GM13976 (cell line): ENCODE measurements at regions not wholly inside any gene's neighbourhood (a gene's known extent, or its start where the extent isn't known, plus 50 kb on each side); places are given as distances from the start of the nearest gene placed in this dataset.

Experiments used
- DNase-seq: peaks from one replicate; pipeline ENCODE4 v3.0.0; 2012; ENCODE audit warnings: low spot score
- CTCF ChIP-seq: IDR thresholded peaks from 2 replicates; pipeline ENCODE4 v1.5.1; 2012; ENCODE audit warnings: borderline replicate concordance, mild to moderate bottlenecking; ENCODE audit not compliant: insufficient read depth; ENCODE audit errors: extremely low read depth, missing control alignments, control extremely low read depth
- in situ Hi-C: fragments of 300-500 bp; cut with MboI; formaldehyde crosslinking; loops from one replicate; pipeline ENCODE4 v1.12.0; 2022; ENCODE audit warnings: low sequenced_read_pairs, mixed read lengths, inconsistent platforms; ENCODE audit not compliant: unreplicated experiment

- DNase-seq, result no peak
- in situ Hi-C loops, result loop anchor here (25.0 kb wide), 1 partner anchor 1090 kb away; no protein-coding TSS in a partner anchor
- no peak for TF ChIP-seq CTCF
Measured at GRCh38 chr21:35827004-35827403, 233.3 kb downstream of the SETD4 start.

GRCh38 chr21:35825370-35826353, 234.7 kb downstream of the SETD4 start:
- in situ Hi-C loops, result loop anchor here (25.0 kb wide), 1 partner anchor 1088 kb away; no protein-coding TSS in a partner anchor
- no peak for TF ChIP-seq CTCF
- no peak for DNase-seq

- no peak for DNase-seq
- TF ChIP-seq CTCF, result no peak
- in situ Hi-C loops, result no loop called here
Measured at GRCh38 chr21:35824136-35824535, 236.2 kb downstream of the SETD4 start.

- TF ChIP-seq CTCF, result no peak
- no peak for DNase-seq
- in situ Hi-C loops, result no loop called here
Measured at GRCh38 chr21:35819134-35819533, 241.2 kb downstream of the SETD4 start.

- DNase-seq, result no peak
- no peak for TF ChIP-seq CTCF
- in situ Hi-C loops, result no loop called here
Measured at GRCh38 chr21:35818597-35818996, 241.7 kb downstream of the SETD4 start.

- in situ Hi-C loops, result no loop called here
- no peak for TF ChIP-seq CTCF
- DNase-seq, result no peak
Measured at GRCh38 chr21:35814858-35815619, 245.3 kb downstream of the SETD4 start.
